KMS-11 (cell line): ENCODE measurements at regions not wholly inside any gene's neighbourhood (a gene's known extent, or its start where the extent isn't known, plus 50 kb on each side); places are given as distances from the start of the nearest gene placed in this dataset.

Experiments
- H2AFZ ChIP-seq: fragments of 200-600 bp; sonication (generic); 2 replicates; pipeline ENCODE4 v1.6.1; 2016; ENCODE audit warnings: antibody characterized with exemption, mixed run types, low read depth
- H3K27ac ChIP-seq: fragments of 200-600 bp; sonication (generic); 2 replicates; pipeline ENCODE4 v1.6.1; 2016; ENCODE audit warnings: mild to moderate bottlenecking, mixed run types
- H3K27me3 ChIP-seq: fragments of 200-600 bp; sonication (generic); 2 replicates; pipeline ENCODE4 v1.6.1; 2017; ENCODE audit warnings: mild to moderate bottlenecking, low read depth, mixed run types, moderate library complexity; ENCODE audit not compliant: insufficient read depth
- H3K36me3 ChIP-seq: fragments of 200-600 bp; sonication (generic); 2 replicates; pipeline ENCODE4 v1.6.1; 2017; ENCODE audit warnings: mild to moderate bottlenecking, mixed run types; ENCODE audit not compliant: insufficient read depth
- H3K4me1 ChIP-seq: fragments of 200-600 bp; sonication (generic); 2 replicates; pipeline ENCODE4 v1.6.1; 2016; ENCODE audit warnings: mild to moderate bottlenecking, low read depth, mixed run types; ENCODE audit not compliant: poor library complexity, severe bottlenecking
- H3K4me2 ChIP-seq: fragments of 200-600 bp; sonication (generic); 2 replicates; pipeline ENCODE4 v1.7.0; 2016; ENCODE audit warnings: mild to moderate bottlenecking, mixed run types
- H3K4me3 ChIP-seq: fragments of 200-600 bp; sonication (generic); IDR thresholded peaks from 2 replicates; pipeline ENCODE4 v1.6.1; 2017; ENCODE audit warnings: low read depth, low read length, mixed read lengths; ENCODE audit not compliant: insufficient read depth
- H3K79me2 ChIP-seq: fragments of 200-600 bp; sonication (generic); 2 replicates; pipeline ENCODE4 v1.6.1; 2016; ENCODE audit warnings: low read depth, mixed run types; ENCODE audit not compliant: insufficient read depth
- H3K9ac ChIP-seq: fragments of 200-600 bp; sonication (generic); 2 replicates; pipeline ENCODE4 v1.6.1; 2016; ENCODE audit warnings: mild to moderate bottlenecking, mixed run types
- H4K20me1 ChIP-seq: fragments of 200-600 bp; sonication (generic); 2 replicates; pipeline ENCODE4 v1.6.1; 2016; ENCODE audit warnings: mild to moderate bottlenecking, mixed run types; ENCODE audit not compliant: insufficient read depth
- CTCF ChIP-seq: fragments of 200-600 bp; sonication (generic); conservative IDR thresholded peaks from 2 replicates; pipeline ENCODE4 v1.6.1; 2017; ENCODE audit warnings: low read depth, mild to moderate bottlenecking, antibody characterized with exemption, low read length, moderate library complexity, mixed read lengths

GRCh38 chr11:98952107-98952506 is 68.6 kb upstream of the CNTN5 start:
- no peak overlapping the region for H3K4me2 ChIP-seq
- H4K20me1 ChIP-seq, result no peaks in the 10 kb centered on the region
- no peak for TF ChIP-seq CTCF

DNA sequence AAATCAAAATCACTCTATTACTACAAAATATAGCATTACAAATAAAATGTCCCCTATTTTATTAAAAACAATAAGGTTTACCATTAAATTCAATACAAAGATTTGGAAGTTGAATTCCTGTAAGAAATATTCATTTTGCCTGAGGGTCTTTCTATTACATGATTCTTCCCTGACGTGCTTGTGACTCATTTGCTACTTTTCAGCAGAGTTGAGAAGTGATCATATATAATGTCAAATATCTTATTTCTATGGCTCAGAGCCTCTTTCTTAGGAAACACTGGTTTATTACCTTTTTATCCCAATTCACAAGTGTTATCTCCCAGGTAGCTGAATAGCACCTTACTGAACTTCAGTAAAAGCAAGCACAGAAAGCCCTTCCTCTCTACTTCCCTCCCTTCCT is 65.2 kb upstream of the CNTN5 start:
- no peak overlapping the region for H3K27ac ChIP-seq
- TF ChIP-seq CTCF, result no peak
- H3K27me3 ChIP-seq, result no peaks in the 10 kb centered on the region
- H3K4me3 ChIP-seq, result no peak overlapping the region
- no peaks in the 10 kb centered on the region for H3K79me2 ChIP-seq
- no peaks in the 10 kb centered on the region for H4K20me1 ChIP-seq
- H3K9ac ChIP-seq, result no peak overlapping the region
- H3K36me3 ChIP-seq, result no peaks in the 10 kb centered on the region
- H2AFZ ChIP-seq, result no peak overlapping the region
- no peak overlapping the region for H3K4me2 ChIP-seq
- H3K4me1 ChIP-seq, result no peaks in the 10 kb centered on the region

More at GRCh38 chr11:98952107-98952506, 68.6 kb upstream of the CNTN5 start:
- Histone ChIP-seq H3K36me3 (no peaks in the 10 kb centered on the region), H3K79me2 (no peaks in the 10 kb centered on the region), H2AFZ (no peak overlapping the region), H3K4me3 (no peak overlapping the region), H3K9ac (no peak overlapping the region), H3K27ac (no peak overlapping the region), H3K4me1 (no peaks in the 10 kb centered on the region), H3K27me3 (no peaks in the 10 kb centered on the region)

DNA sequence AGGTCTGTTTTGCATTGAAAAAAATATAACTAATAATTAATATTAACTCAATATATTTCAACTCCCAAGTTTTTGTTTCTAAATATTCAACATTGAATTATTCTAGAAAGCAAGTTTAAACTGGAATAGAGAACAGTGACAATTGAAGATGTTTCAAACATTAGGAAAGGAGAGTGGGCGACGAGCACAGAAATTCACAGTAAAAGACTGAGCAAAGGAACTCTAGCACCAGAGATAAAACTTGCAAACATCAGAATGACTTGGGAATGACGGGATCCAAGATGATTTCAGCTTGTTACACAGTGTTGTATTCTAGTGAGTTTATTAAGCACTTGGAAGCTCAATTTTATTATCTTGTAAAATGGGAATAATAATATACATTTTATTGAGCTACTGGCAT is 56.6 kb upstream of the CNTN5 start:
- Histone ChIP-seq H4K20me1 (no peaks in the 10 kb centered on the region), H3K27ac (no peak overlapping the region), H3K4me2 (no peak overlapping the region), H3K79me2 (no peaks in the 10 kb centered on the region), H2AFZ (no peak overlapping the region), H3K4me3 (no peak overlapping the region), H3K9ac (no peak overlapping the region), H3K36me3 (no peaks in the 10 kb centered on the region), H3K27me3 (no peaks in the 10 kb centered on the region), H3K4me1 (no peaks in the 10 kb centered on the region)
- no peak for TF ChIP-seq CTCF

- Histone ChIP-seq H3K79me2 (no peaks in the 10 kb centered on the region), H3K9ac (no peak overlapping the region), H3K4me3 (no peak overlapping the region), H3K27ac (no peak overlapping the region), H3K27me3 (no peaks in the 10 kb centered on the region), H3K4me2 (no peak overlapping the region), H2AFZ (no peak overlapping the region), H3K4me1 (no peaks in the 10 kb centered on the region), H3K36me3 (no peaks in the 10 kb centered on the region), H4K20me1 (no peaks in the 10 kb centered on the region)
- TF ChIP-seq CTCF, result no peak
These were observed 55.4 kb upstream of the CNTN5 start for GRCh38 chr11:98965358-98965757.
